OCI-LY7 (cell line): ENCODE measurements at regions not wholly inside any gene's neighbourhood (a gene's known extent, or its start where the extent isn't known, plus 50 kb on each side); places are given as distances from the start of the nearest gene placed in this dataset.

Experiments used
- BruUV-seq: library from RNA; stranded (reverse); fragments of 400-500 nt; replicated peaks from 2 replicates; lab custom pipeline; 2021; lab: Mats Ljungman, UMichigan
- CTCF ChIA-PET: fragments of 300-600 bp; sonication (Branson Sonifier 250); formaldehyde crosslinking; loops from one replicate; lab custom pipeline; 2022; ENCODE audit warnings: antibody characterized with exemption; ENCODE audit not compliant: unreplicated experiment; lab: Charles Lee
- POLR2A ChIA-PET: fragments of 300-600 bp; sonication (Branson Sonifier 250); formaldehyde crosslinking; loops from one replicate; lab custom pipeline; 2022; ENCODE audit warnings: antibody characterized with exemption; lab: Charles Lee
- DNase-seq: peaks from one replicate; pipeline ENCODE4 v3.0.0-alpha.2; 2015; ENCODE audit warnings: low spot score
- H2AFZ ChIP-seq: fragments of 200-600 bp; sonication (generic), shearing (Covaris generic); 2 replicates; pipeline ENCODE4 v1.6.1; 2014; ENCODE audit warnings: mild to moderate bottlenecking, antibody characterized with exemption, low read length, moderate library complexity
- H3K27ac ChIP-seq: fragments of 200-600 bp; sonication (generic); 2 replicates; pipeline ENCODE4 v1.5.1; 2014; ENCODE audit warnings: mixed run types, low read depth, mild to moderate bottlenecking, moderate library complexity, low read length, inconsistent platforms; ENCODE audit not compliant: poor library complexity, severe bottlenecking
- H3K36me3 ChIP-seq: fragments of 200-600 bp; sonication (generic); 2 replicates; pipeline ENCODE4 v1.6.1; 2014; ENCODE audit warnings: mild to moderate bottlenecking, antibody characterized with exemption, low read length, moderate library complexity, mixed read lengths; ENCODE audit not compliant: insufficient read depth
- H3K4me1 ChIP-seq: fragments of 200-600 bp; sonication (generic); 2 replicates; pipeline ENCODE4 v1.5.1; 2014; ENCODE audit warnings: mild to moderate bottlenecking, low read length; ENCODE audit not compliant: insufficient read depth, poor library complexity, severe bottlenecking
- H3K4me2 ChIP-seq: fragments of 200-600 bp; sonication (generic); 2 replicates; pipeline ENCODE4 v1.6.1; 2014; ENCODE audit warnings: mild to moderate bottlenecking, low read length
- H3K4me3 ChIP-seq: fragments of 200-600 bp; sonication (generic); 2 replicates; pipeline ENCODE4 v1.5.1; 2014; ENCODE audit warnings: mild to moderate bottlenecking, low read depth, low read length; ENCODE audit not compliant: poor library complexity, severe bottlenecking
- H3K79me2 ChIP-seq: fragments of 200-600 bp; sonication (generic); 2 replicates; pipeline ENCODE4 v1.6.1; 2016; ENCODE audit warnings: low read depth, mild to moderate bottlenecking, low read length, moderate library complexity, mixed read lengths; ENCODE audit not compliant: insufficient read depth
- H3K9me2 ChIP-seq: fragments of 200-600 bp; sonication (generic); 2 replicates; pipeline ENCODE4 v1.6.1; 2016; ENCODE audit warnings: mild to moderate bottlenecking, low read length, mixed read lengths; ENCODE audit not compliant: insufficient read depth
- H3K9me3 ChIP-seq: fragments of 200-600 bp; sonication (generic); 2 replicates; pipeline ENCODE4 v1.6.1; 2014; ENCODE audit warnings: mild to moderate bottlenecking, mixed run types, low read length, mixed read lengths
- H4K20me1 ChIP-seq: fragments of 200-600 bp; sonication (generic); 2 replicates; pipeline ENCODE4 v1.6.1; 2014; ENCODE audit warnings: mild to moderate bottlenecking, antibody characterized with exemption, low read length, moderate library complexity, mixed read lengths; ENCODE audit not compliant: insufficient read depth
- EZH2phosphoT487 ChIP-seq: fragments of 200-600 bp; sonication (generic); IDR thresholded peaks from 2 replicates; pipeline ENCODE4 v1.6.1; 2018; ENCODE audit warnings: low read depth, borderline replicate concordance, mild to moderate bottlenecking, mixed run types, antibody characterized with exemption, low read length, moderate library complexity, mixed read lengths
- intact Hi-C: fragments of 100-400 bp; cut with micrococcal nuclease; formaldehyde crosslinking; loops from one replicate; pipeline ENCODE4 v1.10.0; 2022; ENCODE audit not compliant: unreplicated experiment
- TF ChIP-seq, protein P1 (sequence below): fragments of 200-600 bp; sonication (generic); conservative IDR thresholded peaks from 2 replicates; pipeline ENCODE4 v1.5.1; 2014; ENCODE audit warnings: mild to moderate bottlenecking, antibody characterized with exemption, low read length, moderate library complexity, mixed read lengths

DNA sequence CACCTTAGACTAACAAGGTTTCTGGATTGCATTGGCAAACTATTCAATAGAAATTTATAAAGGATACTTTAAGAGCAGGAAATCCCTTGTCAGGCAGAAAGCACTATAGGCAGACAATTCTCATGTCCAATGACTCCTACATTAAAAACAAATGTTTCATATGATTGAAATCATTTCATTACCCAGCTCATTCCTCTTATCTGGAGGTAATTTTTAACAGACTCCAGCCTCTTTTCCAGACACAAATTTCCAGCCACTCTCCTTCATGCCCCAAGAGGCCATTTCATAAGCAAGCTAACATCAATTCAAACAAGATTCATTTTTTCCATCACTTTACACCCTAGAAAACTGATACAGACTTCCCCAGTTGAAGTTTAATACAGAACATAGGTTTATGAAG is 495.1 kb upstream of the FRG1 start:
- BruUV-seq: no TSS peak
- CTCF ChIA-PET: no interaction called here
- intact Hi-C loops: no loop called here

DNA sequence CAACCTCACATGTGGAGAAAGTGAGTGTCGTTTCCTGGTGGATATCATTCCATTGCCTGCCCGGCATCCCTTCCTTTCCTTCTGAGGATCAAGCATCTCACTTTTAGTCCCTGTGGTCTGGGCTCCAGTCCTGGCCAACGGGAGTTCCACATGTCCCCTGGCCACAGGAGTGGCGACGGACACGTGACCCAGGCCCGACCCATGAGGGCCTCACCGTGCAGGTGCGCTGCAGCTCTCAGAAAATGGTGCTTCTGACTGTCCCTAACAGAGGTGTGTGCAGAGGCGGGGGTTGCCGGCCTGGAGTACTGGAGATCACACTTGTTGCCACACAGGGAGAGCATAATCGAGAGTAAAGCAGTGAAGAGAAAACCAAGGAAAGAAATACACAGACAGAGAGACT is 476.9 kb upstream of the FRG1 start:
- ChIA-PET CTCF (no interaction called here), POLR2A (no interaction called here)
- H2AFZ ChIP-seq: no peak overlapping the region
- H3K4me2 ChIP-seq: no peak overlapping the region
- no peak overlapping the region for H3K4me3 ChIP-seq
- no peaks in the 10 kb centered on the region for H3K9me2 ChIP-seq
- no peak for TF ChIP-seq EZH2phosphoT487
- TF ChIP-seq, protein P1, sequence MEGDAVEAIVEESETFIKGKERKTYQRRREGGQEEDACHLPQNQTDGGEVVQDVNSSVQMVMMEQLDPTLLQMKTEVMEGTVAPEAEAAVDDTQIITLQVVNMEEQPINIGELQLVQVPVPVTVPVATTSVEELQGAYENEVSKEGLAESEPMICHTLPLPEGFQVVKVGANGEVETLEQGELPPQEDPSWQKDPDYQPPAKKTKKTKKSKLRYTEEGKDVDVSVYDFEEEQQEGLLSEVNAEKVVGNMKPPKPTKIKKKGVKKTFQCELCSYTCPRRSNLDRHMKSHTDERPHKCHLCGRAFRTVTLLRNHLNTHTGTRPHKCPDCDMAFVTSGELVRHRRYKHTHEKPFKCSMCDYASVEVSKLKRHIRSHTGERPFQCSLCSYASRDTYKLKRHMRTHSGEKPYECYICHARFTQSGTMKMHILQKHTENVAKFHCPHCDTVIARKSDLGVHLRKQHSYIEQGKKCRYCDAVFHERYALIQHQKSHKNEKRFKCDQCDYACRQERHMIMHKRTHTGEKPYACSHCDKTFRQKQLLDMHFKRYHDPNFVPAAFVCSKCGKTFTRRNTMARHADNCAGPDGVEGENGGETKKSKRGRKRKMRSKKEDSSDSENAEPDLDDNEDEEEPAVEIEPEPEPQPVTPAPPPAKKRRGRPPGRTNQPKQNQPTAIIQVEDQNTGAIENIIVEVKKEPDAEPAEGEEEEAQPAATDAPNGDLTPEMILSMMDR: no peak
- no peaks in the 10 kb centered on the region for H3K9me3 ChIP-seq
- no peaks in the 10 kb centered on the region for H3K4me1 ChIP-seq
- H3K36me3 ChIP-seq: no peaks in the 10 kb centered on the region
- intact Hi-C loops: no loop called here
- H4K20me1 ChIP-seq: no peaks in the 10 kb centered on the region
- BruUV-seq: no TSS peak
- H3K79me2 ChIP-seq: no peaks in the 10 kb centered on the region
- DNase-seq: no peak
- no peak overlapping the region for H3K27ac ChIP-seq

More for the DNA sequence above, 495.1 kb upstream of the FRG1 start:
- POLR2A ChIA-PET: no interaction called here
- H3K36me3 ChIP-seq: no peaks in the 10 kb centered on the region
- H3K79me2 ChIP-seq: no peaks in the 10 kb centered on the region
- TF ChIP-seq EZH2phosphoT487: no peak
- TF ChIP-seq, protein P1: no peak
- no peaks in the 10 kb centered on the region for H3K9me3 ChIP-seq
- H3K27ac ChIP-seq: no peak overlapping the region
- no peak overlapping the region for H3K4me2 ChIP-seq
- DNase-seq: no peak
- H4K20me1 ChIP-seq: no peaks in the 10 kb centered on the region
- H2AFZ ChIP-seq: no peak overlapping the region
- no peak overlapping the region for H3K4me3 ChIP-seq
- H3K4me1 ChIP-seq: no peaks in the 10 kb centered on the region
- H3K9me2 ChIP-seq: no peaks in the 10 kb centered on the region

DNA sequence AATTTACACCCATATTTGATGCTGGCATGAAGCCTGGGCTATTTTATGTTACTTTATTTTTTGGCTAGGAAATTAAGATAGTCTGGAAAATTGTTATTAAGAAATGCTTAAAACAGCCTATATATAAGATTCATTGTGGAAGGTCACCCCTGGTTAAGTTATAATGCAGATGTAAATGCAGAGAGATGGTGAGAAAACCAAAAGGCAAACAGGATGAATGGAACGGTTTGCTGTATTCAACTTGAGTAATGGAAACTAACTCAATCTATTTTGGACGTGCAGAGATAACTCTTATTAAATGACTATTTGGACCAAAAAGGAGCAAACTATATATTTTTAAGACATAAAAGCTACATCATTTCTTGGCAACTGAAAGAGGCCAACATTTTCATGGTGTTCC is 446.3 kb upstream of the FRG1 start:
- BruUV-seq: no TSS peak
- H3K4me1 ChIP-seq: no peaks in the 10 kb centered on the region
- no peaks in the 10 kb centered on the region for H4K20me1 ChIP-seq
- H3K9me2 ChIP-seq: no peaks in the 10 kb centered on the region; the same call in 1 of the 2 replicates
- no peak overlapping the region for H3K27ac ChIP-seq
- H3K79me2 ChIP-seq: no peaks in the 10 kb centered on the region
- no peak overlapping the region for H3K4me3 ChIP-seq
- no peaks in the 10 kb centered on the region for H3K36me3 ChIP-seq
- no peaks in the 10 kb centered on the region for H3K9me3 ChIP-seq
- DNase-seq: no peak
- H2AFZ ChIP-seq: no peak overlapping the region
- intact Hi-C loops: no loop called here
- TF ChIP-seq, protein P1: no peak
- no peak for TF ChIP-seq EZH2phosphoT487
- no peak overlapping the region for H3K4me2 ChIP-seq
- CTCF ChIA-PET: no interaction called here
- POLR2A ChIA-PET: no interaction called here
